Caco-2 (cell line): ENCODE measurements at regions not wholly inside any gene's neighbourhood (a gene's known extent, or its start where the extent isn't known, plus 50 kb on each side); places are given as distances from the start of the nearest gene placed in this dataset.

Experiments
- BruUV-seq: library from RNA; stranded (reverse); fragments of 400-500 nt; replicated peaks from 2 replicates; lab custom pipeline; 2021; lab: Mats Ljungman, UMichigan
- CTCF ChIA-PET: fragments of 300-600 bp; sonication (Branson Sonifier 250); formaldehyde crosslinking; loops from one replicate; lab custom pipeline; 2022; ENCODE audit warnings: antibody characterized with exemption; lab: Charles Lee
- POLR2A ChIA-PET: fragments of 300-600 bp; sonication (Branson Sonifier 250); formaldehyde crosslinking; loops from one replicate; lab custom pipeline; 2022; ENCODE audit warnings: antibody characterized with exemption; lab: Charles Lee
- DNase-seq, 2 experiments: peaks; one replicate each; pipeline versions ENCODE4 v3.0.0 to v3.0.0-alpha.2; 2020 to 2022
- H3K27me3 ChIP-seq: replicated peaks from 2 replicates; pipeline ENCODE4 v1.6.0; 2011; ENCODE audit warnings: low read length; ENCODE audit not compliant: control insufficient read depth, insufficient read depth
- H3K36me3 ChIP-seq: 2 replicates; pipeline ENCODE4 v1.5.1; 2011; ENCODE audit warnings: low read length; ENCODE audit not compliant: control insufficient read depth, insufficient read depth
- H3K4me1 ChIP-seq: fragments of 250-450 bp; sonication (Bioruptor Pico); 2 replicates; pipeline ENCODE4 v1.5.1; 2020; ENCODE audit warnings: mild to moderate bottlenecking
- H3K4me3 ChIP-seq: 2 replicates; pipeline ENCODE4 v1.5.1; 2011; ENCODE audit warnings: low read depth, mild to moderate bottlenecking, control low read depth, low read length
- H3K9me3 ChIP-seq: fragments of 250-450 bp; sonication (Bioruptor Pico); 2 replicates; pipeline ENCODE4 v1.5.1; 2020; ENCODE audit warnings: mild to moderate bottlenecking, moderate library complexity
- H3K27ac Mint-ChIP-seq: one replicate; pipeline ENCODE4 v1.8.0; 2022; ENCODE audit warnings: mixed read lengths; ENCODE audit not compliant: unreplicated experiment
- H3K27me3 Mint-ChIP-seq: one replicate; pipeline ENCODE4 v1.8.0; 2022; ENCODE audit warnings: mixed read lengths; ENCODE audit not compliant: insufficient read depth, unreplicated experiment
- H3K36me3 Mint-ChIP-seq: one replicate; pipeline ENCODE4 v1.8.0; 2022; ENCODE audit warnings: mild to moderate bottlenecking, mixed read lengths; ENCODE audit not compliant: insufficient read depth, unreplicated experiment
- H3K4me1 Mint-ChIP-seq: one replicate; pipeline ENCODE4 v1.8.0; 2022; ENCODE audit warnings: low read depth, mixed read lengths; ENCODE audit not compliant: unreplicated experiment
- H3K4me3 Mint-ChIP-seq: one replicate; pipeline ENCODE4 v1.8.0; 2022; ENCODE audit warnings: mild to moderate bottlenecking, moderate library complexity, mixed read lengths; ENCODE audit not compliant: unreplicated experiment
- H3K9me3 Mint-ChIP-seq: one replicate; pipeline ENCODE4 v1.8.0; 2022; ENCODE audit warnings: mixed read lengths; ENCODE audit not compliant: unreplicated experiment
- CTCF ChIP-seq, 2 experiments: fragments of 200-600 bp in 1 of 2; IDR thresholded peaks; 1 replicate in 1 of 2; 2 replicates in 1 of 2; pipeline versions ENCODE4 v1.5.1 to v1.8.0; 2011 to 2022; ENCODE audit warnings: antibody characterized with exemption in 1 of 2, control low read depth in 1 of 2, inconsistent platforms in 1 of 2, low read depth in 1 of 2, low read length in 1 of 2, mild to moderate bottlenecking in 1 of 2, moderate library complexity in 1 of 2; ENCODE audit not compliant: insufficient read depth in 1 of 2, severe bottlenecking in 1 of 2, unreplicated experiment in 1 of 2
- intact Hi-C: fragments of 100-400 bp; cut with micrococcal nuclease; formaldehyde crosslinking; loops from one replicate; pipeline ENCODE4 v1.10.0; 2022; ENCODE audit not compliant: unreplicated experiment

DNA sequence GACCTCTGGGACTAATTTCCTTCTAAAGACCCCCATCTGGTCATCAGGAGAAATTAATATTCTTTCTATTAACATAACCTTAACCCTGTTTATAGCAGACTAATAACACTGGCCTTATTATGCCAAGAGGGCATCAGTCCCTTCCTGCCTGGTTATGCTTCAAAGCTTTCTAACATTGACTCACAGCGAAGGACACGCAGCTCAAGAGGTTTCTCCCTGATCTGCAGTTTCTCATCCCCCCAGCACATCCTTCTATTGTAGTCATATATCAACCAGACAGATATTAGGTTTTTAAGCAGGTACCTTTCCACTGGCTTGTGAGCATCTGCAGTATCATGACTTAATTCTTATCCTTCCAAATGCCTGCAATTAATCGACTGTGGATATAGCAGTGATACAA lies 100.0 kb upstream of the CXCR4 start:
- Histone ChIP-seq H3K9me3 (no peaks in the 10 kb centered on the region), H3K4me3 (no peak overlapping the region), H3K4me1 (0 out of 2 replicates have a peak, but pooled peaks cover 7% of the 10 kb centered on the region), H3K36me3 (no peaks in the 10 kb centered on the region), H3K27me3 (no peaks in the 10 kb centered on the region)
- ChIA-PET CTCF (no interaction called here), POLR2A (no interaction called here)
- Mint-ChIP-seq H3K36me3 (no peaks in the 10 kb centered on the region), H3K27ac (no peak overlapping the region), H3K9me3 (no peaks in the 10 kb centered on the region), H3K4me3 (no peak overlapping the region), H3K27me3 (no peaks in the 10 kb centered on the region), H3K4me1 (peaks cover 15% of the 10 kb centered on the region)
- no peak for DNase-seq
- TF ChIP-seq CTCF (IDR thresholded peaks at IDR 0.05; ENCODE audit: insufficient read depth in 1 of 2, low read depth in 1 of 2, low read length in 1 of 2, severe bottlenecking in 1 of 2, unreplicated experiment in 1 of 2) = no peak
- intact Hi-C loops = no loop called here
- no TSS peak for BruUV-seq

GRCh38 chr2:136215908-136216472 lies 98.0 kb upstream of the CXCR4 start:
- peaks cover 15% of the 10 kb centered on the region for H3K4me1 Mint-ChIP-seq
- no peak overlapping the region for H3K27ac Mint-ChIP-seq
- H3K9me3 Mint-ChIP-seq = peaks cover under 1% of the 10 kb centered on the region
- Histone ChIP-seq H3K4me3 (no peak overlapping the region), H3K4me1 (0 out of 2 replicates have a peak, but pooled peaks cover 7% of the 10 kb centered on the region), H3K9me3 (no peaks in the 10 kb centered on the region), H3K27me3 (no peaks in the 10 kb centered on the region), H3K36me3 (no peaks in the 10 kb centered on the region)
- no peak overlapping the region for H3K4me3 Mint-ChIP-seq
- CTCF ChIA-PET = no interaction called here
- no TSS peak for BruUV-seq
- no peak for TF ChIP-seq CTCF (IDR thresholded peaks at IDR 0.05; ENCODE audit: insufficient read depth in 1 of 2, low read depth in 1 of 2, low read length in 1 of 2, severe bottlenecking in 1 of 2, unreplicated experiment in 1 of 2)
- POLR2A ChIA-PET = no interaction called here
- no peaks in the 10 kb centered on the region for H3K27me3 Mint-ChIP-seq
- no peaks in the 10 kb centered on the region for H3K36me3 Mint-ChIP-seq
- no peak for DNase-seq
- intact Hi-C loops = no loop called here

DNA sequence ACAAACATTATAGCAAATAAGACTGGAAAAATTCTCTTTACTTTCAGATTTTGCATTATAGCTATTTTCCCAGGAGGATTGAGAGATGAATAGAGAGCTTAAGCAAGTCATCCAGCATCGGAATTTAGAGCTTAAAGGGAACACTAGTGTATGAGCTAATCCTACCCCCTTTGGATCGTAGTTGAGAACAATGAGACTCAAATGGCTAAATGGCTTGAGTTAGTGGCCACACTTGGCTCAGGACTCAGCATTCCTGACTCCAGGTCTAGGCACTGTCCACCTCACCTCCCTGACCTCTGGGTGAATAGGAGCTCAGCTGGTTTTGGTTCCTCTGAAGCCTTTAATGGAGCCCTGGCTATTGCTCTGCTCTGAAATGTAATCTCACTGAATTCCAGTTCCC lies 97.5 kb upstream of the CXCR4 start:
- no peaks in the 10 kb centered on the region for H3K36me3 Mint-ChIP-seq
- H3K4me1 Mint-ChIP-seq = peaks cover 15% of the 10 kb centered on the region
- no peaks in the 10 kb centered on the region for H3K9me3 ChIP-seq
- POLR2A ChIA-PET = no interaction called here
- intact Hi-C loops = no loop called here
- H3K4me3 ChIP-seq = no peak overlapping the region
- H3K27me3 ChIP-seq = no peaks in the 10 kb centered on the region
- CTCF ChIA-PET = no interaction called here
- no peak overlapping the region for H3K4me3 Mint-ChIP-seq
- H3K36me3 ChIP-seq = no peaks in the 10 kb centered on the region
- 0 out of 2 replicates have a peak, but pooled peaks cover 7% of the 10 kb centered on the region for H3K4me1 ChIP-seq
- H3K27ac Mint-ChIP-seq = no peak overlapping the region
- TF ChIP-seq CTCF (IDR thresholded peaks at IDR 0.05; ENCODE audit: insufficient read depth in 1 of 2, low read depth in 1 of 2, low read length in 1 of 2, severe bottlenecking in 1 of 2, unreplicated experiment in 1 of 2) = no peak
- no TSS peak for BruUV-seq
- peaks cover 6% of the 10 kb centered on the region for H3K9me3 Mint-ChIP-seq
- no peak for DNase-seq
- no peaks in the 10 kb centered on the region for H3K27me3 Mint-ChIP-seq
